SU-DHL-6 (cell line): ENCODE measurements at regions not wholly inside any gene's neighbourhood (a gene's known extent, or its start where the extent isn't known, plus 50 kb on each side); places are given as distances from the start of the nearest gene placed in this dataset.

ENCODE experiments used
- H2AFZ ChIP-seq: fragments of 200-600 bp; sonication (generic); 2 replicates; pipeline ENCODE4 v1.6.1; 2014; ENCODE audit warnings: low read depth, mild to moderate bottlenecking, moderate library complexity, mixed read lengths, antibody characterized with exemption, low read length; ENCODE audit not compliant: severe bottlenecking
- H3F3A ChIP-seq: fragments of 200-600 bp; shearing (Covaris generic); 2 replicates; pipeline ENCODE4 v1.6.0; 2016; ENCODE audit warnings: antibody characterized with exemption, mild to moderate bottlenecking; ENCODE audit not compliant: insufficient read depth
- H3K27ac ChIP-seq: fragments of 200-600 bp; sonication (generic); 2 replicates; pipeline ENCODE4 v1.5.1; 2016; ENCODE audit warnings: low read depth, mild to moderate bottlenecking, low read length, moderate library complexity, mixed read lengths
- H3K27me3 ChIP-seq: fragments of 200-600 bp; sonication (generic), shearing (Covaris generic); 2 replicates; pipeline ENCODE4 v1.6.0; 2014; ENCODE audit warnings: mild to moderate bottlenecking, low read length
- H3K36me3 ChIP-seq: fragments of 200-600 bp; sonication (generic); 2 replicates; pipeline ENCODE4 v1.6.1; 2014; ENCODE audit warnings: mild to moderate bottlenecking, low read length, mixed read lengths
- H3K4me2 ChIP-seq: fragments of 300-600, 200-600 bp; shearing (Covaris generic), sonication (generic); 2 replicates; pipeline ENCODE4 v1.6.0; 2014; ENCODE audit warnings: low read length, low read depth, mild to moderate bottlenecking; ENCODE audit not compliant: poor library complexity, severe bottlenecking
- H3K4me3 ChIP-seq: fragments of 200-600 bp; sonication (generic); 2 replicates; pipeline ENCODE4 v1.5.1; 2014; ENCODE audit warnings: antibody characterized with exemption, low read length, mild to moderate bottlenecking, mixed read lengths; ENCODE audit not compliant: insufficient read depth, poor library complexity, severe bottlenecking
- H3K79me2 ChIP-seq: fragments of 200-600 bp; sonication (generic); 2 replicates; pipeline ENCODE4 v1.6.1; 2014; ENCODE audit warnings: mild to moderate bottlenecking, low read length, moderate library complexity; ENCODE audit not compliant: insufficient read depth
- H3K9ac ChIP-seq: fragments of 200-600 bp; sonication (generic); 2 replicates; pipeline ENCODE4 v1.7.0; 2014; ENCODE audit warnings: mild to moderate bottlenecking, low read length
- H3K9me2 ChIP-seq: fragments of 200-600 bp; sonication (generic); replicated peaks from 2 replicates; pipeline ENCODE4 v1.6.1; 2014; ENCODE audit warnings: low read length; ENCODE audit not compliant: insufficient read depth
- H3K9me3 ChIP-seq: fragments of 200-600 bp; sonication (generic); 2 replicates; pipeline ENCODE4 v1.6.1; 2014; ENCODE audit warnings: low read length, mixed read lengths; ENCODE audit not compliant: insufficient read depth
- H4K20me1 ChIP-seq: fragments of 200-600 bp; sonication (generic); 2 replicates; pipeline ENCODE4 v1.6.1; 2014; ENCODE audit warnings: low read depth, mild to moderate bottlenecking, antibody characterized with exemption, low read length, moderate library complexity, mixed read lengths
- EZH2phosphoT487 ChIP-seq: fragments of 200-600 bp; sonication (generic), shearing (Covaris generic); conservative IDR thresholded peaks from 2 replicates; pipeline ENCODE4 v1.6.1; 2018; ENCODE audit warnings: mild to moderate bottlenecking, antibody characterized with exemption, low read length, moderate library complexity, mixed read lengths
- TF ChIP-seq, protein P1 (sequence below): fragments of 200-600 bp; sonication (generic); IDR thresholded peaks from one replicate; pipeline ENCODE4 v1.5.1; 2017; ENCODE audit warnings: antibody characterized with exemption, mild to moderate bottlenecking, low read length, moderate library complexity; ENCODE audit not compliant: insufficient read depth, poor library complexity, severe bottlenecking

DNA sequence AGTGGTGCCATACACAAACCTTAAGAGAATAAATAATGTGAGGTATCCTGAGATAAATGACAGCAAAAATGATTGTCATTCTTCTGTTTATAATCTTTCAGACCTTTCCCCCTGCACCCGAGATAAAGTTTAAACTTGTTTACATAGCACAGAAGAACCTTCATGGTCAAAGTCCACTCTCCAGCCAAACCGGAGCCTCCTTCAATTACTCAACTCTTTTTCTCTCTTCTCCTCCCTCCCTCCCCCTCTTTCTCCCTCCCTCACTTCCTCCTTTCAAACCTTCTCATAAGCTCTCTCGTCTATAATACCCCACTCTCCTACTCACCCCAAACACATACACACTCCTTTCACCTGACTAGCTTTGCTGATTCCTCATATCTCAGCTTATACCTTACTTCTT, 198.9 kb downstream of the EFHB start:
- H3K9me3 ChIP-seq: no peaks in the 10 kb centered on the region
- H3K9ac ChIP-seq: no peak overlapping the region
- no peaks in the 10 kb centered on the region for H3F3A ChIP-seq
- H3K9me2 ChIP-seq: no peaks in the 10 kb centered on the region
- H3K36me3 ChIP-seq: no peaks in the 10 kb centered on the region
- H3K4me3 ChIP-seq: no peak overlapping the region
- no peak overlapping the region for H2AFZ ChIP-seq
- TF ChIP-seq EZH2phosphoT487: no peak
- TF ChIP-seq, protein P1, sequence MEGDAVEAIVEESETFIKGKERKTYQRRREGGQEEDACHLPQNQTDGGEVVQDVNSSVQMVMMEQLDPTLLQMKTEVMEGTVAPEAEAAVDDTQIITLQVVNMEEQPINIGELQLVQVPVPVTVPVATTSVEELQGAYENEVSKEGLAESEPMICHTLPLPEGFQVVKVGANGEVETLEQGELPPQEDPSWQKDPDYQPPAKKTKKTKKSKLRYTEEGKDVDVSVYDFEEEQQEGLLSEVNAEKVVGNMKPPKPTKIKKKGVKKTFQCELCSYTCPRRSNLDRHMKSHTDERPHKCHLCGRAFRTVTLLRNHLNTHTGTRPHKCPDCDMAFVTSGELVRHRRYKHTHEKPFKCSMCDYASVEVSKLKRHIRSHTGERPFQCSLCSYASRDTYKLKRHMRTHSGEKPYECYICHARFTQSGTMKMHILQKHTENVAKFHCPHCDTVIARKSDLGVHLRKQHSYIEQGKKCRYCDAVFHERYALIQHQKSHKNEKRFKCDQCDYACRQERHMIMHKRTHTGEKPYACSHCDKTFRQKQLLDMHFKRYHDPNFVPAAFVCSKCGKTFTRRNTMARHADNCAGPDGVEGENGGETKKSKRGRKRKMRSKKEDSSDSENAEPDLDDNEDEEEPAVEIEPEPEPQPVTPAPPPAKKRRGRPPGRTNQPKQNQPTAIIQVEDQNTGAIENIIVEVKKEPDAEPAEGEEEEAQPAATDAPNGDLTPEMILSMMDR: no peak
- no peaks in the 10 kb centered on the region for H3K79me2 ChIP-seq
- H3K27me3 ChIP-seq: no peaks in the 10 kb centered on the region
- no peak overlapping the region for H3K27ac ChIP-seq
- no peak overlapping the region for H3K4me2 ChIP-seq
- no peaks in the 10 kb centered on the region for H4K20me1 ChIP-seq

DNA sequence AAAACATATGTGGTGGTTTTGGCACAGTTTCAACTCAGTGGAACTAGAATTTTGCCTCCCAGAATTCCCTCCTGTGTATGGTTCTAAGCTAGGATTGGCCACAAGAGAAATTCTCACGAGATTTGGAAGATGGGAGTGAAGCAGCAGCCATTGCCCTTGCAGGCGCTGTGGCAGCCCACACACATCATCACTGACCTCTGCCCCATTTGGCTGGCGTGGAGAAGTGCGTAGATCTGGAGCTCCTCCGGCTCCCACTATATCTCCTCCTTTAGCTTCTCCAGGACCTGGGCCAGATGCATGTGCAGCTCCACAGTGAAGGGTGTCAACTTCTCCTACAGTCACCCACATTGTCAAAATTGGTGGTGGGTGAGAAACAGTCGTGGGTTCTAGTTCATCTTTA, 199.6 kb downstream of the EFHB start:
- Histone ChIP-seq H3K27me3 (no peaks in the 10 kb centered on the region), H3F3A (no peaks in the 10 kb centered on the region), H3K9me3 (no peaks in the 10 kb centered on the region), H3K4me3 (no peak overlapping the region), H2AFZ (no peak overlapping the region), H3K9me2 (no peaks in the 10 kb centered on the region), H3K79me2 (no peaks in the 10 kb centered on the region), H3K9ac (no peak overlapping the region), H3K36me3 (no peaks in the 10 kb centered on the region), H3K4me2 (no peak overlapping the region), H4K20me1 (no peaks in the 10 kb centered on the region), H3K27ac (no peak overlapping the region)
- TF ChIP-seq, protein P1: no peak
- no peak for TF ChIP-seq EZH2phosphoT487

DNA sequence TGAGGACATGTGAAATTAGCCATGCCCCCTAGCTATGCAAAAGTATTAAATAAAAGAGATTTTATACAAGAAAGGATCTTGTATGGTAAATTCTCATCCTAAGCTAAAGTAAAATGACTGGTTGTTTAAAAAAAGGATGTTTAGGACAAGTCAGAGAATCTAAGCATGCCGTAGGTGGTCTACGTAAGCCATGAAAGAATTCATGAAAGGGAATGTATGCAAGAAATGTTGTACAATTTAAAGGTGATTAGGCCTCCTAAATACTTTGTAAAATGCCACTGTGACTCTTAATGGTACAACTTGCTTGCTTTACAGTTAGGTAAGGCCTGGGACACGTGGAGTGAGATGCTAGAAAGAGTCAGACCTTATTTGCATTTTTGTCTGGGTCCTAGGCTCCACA, 209.0 kb downstream of the EFHB start:
- no peaks in the 10 kb centered on the region for H3K36me3 ChIP-seq
- no peaks in the 10 kb centered on the region for H3K79me2 ChIP-seq
- H2AFZ ChIP-seq: no peak overlapping the region
- H3K27me3 ChIP-seq: no peaks in the 10 kb centered on the region
- H4K20me1 ChIP-seq: no peaks in the 10 kb centered on the region
- H3K9ac ChIP-seq: no peak overlapping the region
- H3K9me2 ChIP-seq: no peaks in the 10 kb centered on the region
- H3K4me3 ChIP-seq: no peak overlapping the region
- H3F3A ChIP-seq: no peaks in the 10 kb centered on the region
- H3K9me3 ChIP-seq: peaks cover 7% of the 10 kb centered on the region; the same call in 1 of the 2 replicates
- no peak for TF ChIP-seq EZH2phosphoT487
- TF ChIP-seq, protein P1: no peak
- H3K27ac ChIP-seq: no peak overlapping the region
- H3K4me2 ChIP-seq: no peak overlapping the region

DNA sequence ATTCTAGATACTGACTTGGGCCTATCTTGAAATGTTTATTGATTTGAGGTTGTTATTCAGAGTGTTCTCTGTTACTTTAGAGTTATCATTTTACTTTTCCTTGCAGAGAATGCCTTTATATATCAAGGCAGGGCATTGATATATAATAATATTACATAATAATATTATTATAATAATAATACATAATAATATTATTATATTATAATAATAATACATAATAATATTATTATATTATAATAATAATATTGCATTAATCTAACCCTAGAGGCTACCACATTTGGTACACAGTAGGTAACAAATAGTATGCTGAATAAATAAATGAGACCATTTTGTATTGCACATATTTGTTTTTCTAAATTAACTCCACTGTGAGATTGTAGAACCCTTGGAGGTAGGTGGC, 216.3 kb downstream of the EFHB start:
- Histone ChIP-seq H3K27ac (no peak overlapping the region), H2AFZ (no peak overlapping the region), H3K4me2 (no peak overlapping the region), H3K27me3 (no peaks in the 10 kb centered on the region), H3K79me2 (no peaks in the 10 kb centered on the region), H4K20me1 (no peaks in the 10 kb centered on the region), H3K36me3 (no peaks in the 10 kb centered on the region), H3K9me3 (no peaks in the 10 kb centered on the region), H3K4me3 (no peak overlapping the region), H3F3A (no peaks in the 10 kb centered on the region), H3K9ac (no peak overlapping the region), H3K9me2 (no peaks in the 10 kb centered on the region)
- no peak for TF ChIP-seq EZH2phosphoT487
- TF ChIP-seq, protein P1: no peak
